Stimulated activated CD4-positive, alpha-beta T cell treated with anti-CD3 and anti-CD28 coated beads, Interleukin-2, amount 100 ng/mL, for 4 hours (primary cell): ENCODE measurements at regions not wholly inside any gene's neighbourhood (a gene's known extent, or its start where the extent isn't known, plus 50 kb on each side); places are given as distances from the start of the nearest gene placed in this dataset.

ENCODE experiments used
- DNase-seq: peaks from one replicate; pipeline ENCODE4 v3.0.0-alpha.2; 2020; ENCODE audit warnings: low read depth

GRCh38 chr10:91137822-91138221 is 82.6 kb upstream of the PCGF5 start:
- DNase-seq: no peak

DNA sequence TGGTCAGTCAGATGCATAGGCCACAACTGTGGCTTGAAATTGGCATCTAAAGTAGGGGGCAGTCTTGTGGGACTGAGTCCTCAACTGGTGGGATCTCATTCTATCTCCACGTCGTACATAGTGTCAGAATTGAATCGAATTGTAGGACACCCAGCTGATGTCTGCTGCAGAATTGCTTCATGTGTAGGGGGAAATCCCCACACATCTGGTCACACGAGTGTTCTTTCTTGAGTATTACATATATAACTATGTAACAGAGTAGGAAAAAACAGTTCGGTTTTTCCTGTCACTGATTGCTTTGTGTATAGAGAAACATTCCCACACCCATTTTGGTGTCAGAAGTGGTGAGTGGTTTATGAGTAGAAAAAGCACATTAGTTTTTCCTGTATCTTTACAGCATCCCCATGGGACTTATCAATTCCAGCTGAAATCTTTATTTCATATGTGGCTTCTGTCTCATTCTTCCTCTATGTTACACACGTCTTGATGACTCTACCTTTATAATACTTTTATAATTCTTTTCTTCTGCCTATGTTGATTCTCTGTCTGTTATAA is 79.4 kb upstream of the PCGF5 start:
- no peak for DNase-seq

GRCh38 chr10:91144961-91145360 is 75.5 kb upstream of the PCGF5 start:
- DNase-seq: no peak

DNA sequence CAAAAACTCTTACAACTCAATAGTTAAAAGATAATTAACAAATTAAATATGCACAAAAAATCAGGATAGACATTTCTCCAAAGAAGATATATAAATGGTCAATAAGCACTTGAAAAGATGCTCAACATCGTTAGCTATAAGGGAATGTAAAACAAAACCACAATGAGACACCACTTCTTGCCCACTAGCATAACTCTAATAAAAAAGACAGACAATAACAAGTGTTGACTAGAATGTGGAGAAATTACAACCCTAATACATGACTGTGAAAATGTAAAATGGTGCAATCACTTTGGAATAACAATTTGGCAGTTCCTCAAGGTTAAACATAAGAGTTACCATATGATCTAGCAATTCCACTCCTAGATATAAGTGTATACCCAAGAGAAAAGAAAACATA is 74.3 kb upstream of the PCGF5 start:
- no peak for DNase-seq

DNA sequence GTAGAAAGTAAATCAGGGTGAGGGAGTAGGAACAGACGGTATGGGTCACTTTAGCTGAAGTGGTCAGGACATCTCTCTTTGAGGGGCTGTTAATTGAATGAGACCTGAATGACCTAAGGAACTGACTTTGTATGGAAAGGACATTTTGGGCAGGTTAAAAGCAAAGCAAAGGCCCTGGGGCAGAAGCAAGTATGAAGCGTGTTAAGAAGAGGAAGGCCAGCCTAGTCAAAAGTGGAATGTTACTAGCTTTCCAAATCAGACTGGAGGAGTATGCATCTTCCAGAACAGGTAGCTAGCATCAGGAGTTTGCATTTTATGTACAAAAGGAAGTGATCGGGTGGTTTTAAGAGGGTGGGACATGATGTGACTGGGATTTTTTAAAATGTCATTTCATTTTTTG is 70.9 kb upstream of the PCGF5 start:
- DNase-seq: no peak

GRCh38 chr10:91150631-91151030 is 69.8 kb upstream of the PCGF5 start:
- no peak for DNase-seq

DNA sequence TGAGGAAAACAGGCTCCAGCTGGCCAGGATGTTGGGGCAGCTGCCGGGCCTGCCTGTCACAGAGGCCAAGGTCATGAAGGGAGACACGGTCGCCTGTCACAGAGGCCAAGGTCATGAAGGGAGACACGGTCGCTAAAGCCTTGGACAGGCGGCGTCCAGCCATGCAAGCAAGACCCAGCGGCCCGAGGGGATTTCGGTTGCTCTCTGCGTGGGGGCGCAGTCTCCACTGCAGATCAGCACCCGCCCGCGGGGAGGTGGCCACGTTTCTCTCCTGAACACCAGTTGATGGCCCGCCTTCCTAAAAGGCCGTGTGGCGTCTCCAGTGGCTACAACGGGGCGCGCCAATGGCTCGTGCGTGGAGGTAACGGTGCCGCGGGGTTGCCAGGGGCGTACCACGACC is 67.0 kb upstream of the PCGF5 start:
- no peak for DNase-seq

GRCh38 chr10:91154842-91155241 is 65.6 kb upstream of the PCGF5 start:
- no peak for DNase-seq

GRCh38 chr10:91156196-91156595 is 64.3 kb upstream of the PCGF5 start:
- no peak for DNase-seq

DNA sequence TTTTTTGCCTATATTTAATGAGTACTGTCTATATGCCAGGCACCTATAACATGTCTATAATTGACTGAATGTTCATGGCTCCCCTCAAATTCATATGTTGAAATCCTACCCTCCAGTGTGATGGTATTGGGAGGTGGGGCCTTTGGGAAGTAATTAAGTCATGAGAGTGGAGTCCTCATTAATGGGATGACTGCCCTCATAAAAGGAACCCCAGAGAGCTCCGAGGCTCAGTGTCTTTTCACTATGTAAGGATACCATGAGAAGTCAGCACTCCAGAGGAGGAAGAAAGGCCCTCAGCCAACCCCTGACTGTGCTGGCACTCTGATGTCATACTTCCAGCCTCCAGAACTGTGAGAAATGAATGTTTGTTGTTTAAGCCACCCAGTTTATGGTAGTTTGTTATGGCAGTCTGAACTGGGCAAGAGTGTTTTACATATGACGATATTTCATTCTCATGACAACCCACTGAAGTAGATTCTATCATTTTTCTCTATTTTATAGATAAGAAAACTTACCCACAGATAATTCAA is 61.1 kb upstream of the PCGF5 start:
- DNase-seq: no peak

GRCh38 chr10:91162050-91162494 is 58.4 kb upstream of the PCGF5 start:
- peak; percentile 8 for DNase-seq

GRCh38 chr10:91162495-91163268 is 57.8 kb upstream of the PCGF5 start:
- DNase-seq: peak; percentile 75

DNA sequence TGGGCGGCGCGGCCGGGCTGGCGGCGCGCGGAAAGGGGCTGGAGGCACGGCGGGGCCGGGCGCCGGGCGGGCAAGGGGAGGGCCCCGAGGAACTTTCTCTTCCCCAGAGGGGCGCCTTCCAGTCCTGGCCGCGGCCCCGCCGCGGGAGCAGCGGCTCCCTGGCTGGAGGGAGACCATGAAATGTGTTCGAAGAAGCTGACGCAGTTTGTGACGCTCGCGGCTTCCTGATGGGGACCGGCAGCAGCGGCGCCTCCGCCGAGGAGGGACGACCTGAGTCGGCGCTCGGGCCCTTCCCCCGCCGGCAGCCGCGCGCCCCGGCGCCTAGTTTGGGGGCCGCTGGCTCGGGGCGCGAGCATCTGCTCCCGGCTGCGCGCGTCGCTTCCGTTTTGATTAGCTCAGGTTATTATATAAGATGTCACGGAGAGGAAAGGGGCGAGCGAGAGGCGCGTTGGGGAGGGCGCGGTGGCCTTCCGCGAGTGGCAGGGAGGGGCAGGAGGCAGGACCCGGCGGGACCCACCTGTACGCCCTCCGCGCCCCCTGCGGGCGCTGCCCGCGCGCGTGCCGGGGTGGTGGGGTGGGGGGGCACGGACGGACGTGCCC is 57.1 kb upstream of the PCGF5 start:
- peak; percentile 55 for DNase-seq

DNA sequence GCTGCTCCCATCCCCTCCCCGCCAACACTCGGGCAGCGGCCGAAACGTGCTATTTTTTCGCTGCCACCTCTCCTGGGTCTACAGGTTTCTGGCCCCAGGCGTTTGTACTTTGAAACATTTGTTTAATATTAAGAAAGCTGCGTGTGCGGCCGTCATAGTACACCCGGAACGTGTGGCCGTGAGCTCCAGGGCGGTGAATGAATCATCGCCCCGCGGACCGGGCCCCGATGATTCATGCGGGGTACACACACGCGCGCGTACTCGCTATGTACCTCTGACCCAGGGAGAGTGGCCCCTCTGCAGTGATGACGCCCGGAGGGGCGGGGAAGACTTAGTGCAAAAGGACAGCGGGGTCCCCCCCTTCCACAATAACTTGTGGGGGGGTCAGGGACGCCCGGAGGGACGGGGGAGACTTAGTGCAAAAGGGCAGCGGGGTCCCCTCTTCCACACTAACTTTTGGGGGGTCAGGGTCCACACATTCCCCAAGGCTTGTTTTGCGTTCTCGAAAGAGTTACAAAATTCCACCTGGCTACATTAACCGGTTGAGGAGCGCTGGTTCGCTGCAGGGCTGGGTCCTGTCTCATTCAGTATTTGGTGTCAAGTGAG is 56.5 kb upstream of the PCGF5 start:
- DNase-seq: peak; percentile 67

DNA sequence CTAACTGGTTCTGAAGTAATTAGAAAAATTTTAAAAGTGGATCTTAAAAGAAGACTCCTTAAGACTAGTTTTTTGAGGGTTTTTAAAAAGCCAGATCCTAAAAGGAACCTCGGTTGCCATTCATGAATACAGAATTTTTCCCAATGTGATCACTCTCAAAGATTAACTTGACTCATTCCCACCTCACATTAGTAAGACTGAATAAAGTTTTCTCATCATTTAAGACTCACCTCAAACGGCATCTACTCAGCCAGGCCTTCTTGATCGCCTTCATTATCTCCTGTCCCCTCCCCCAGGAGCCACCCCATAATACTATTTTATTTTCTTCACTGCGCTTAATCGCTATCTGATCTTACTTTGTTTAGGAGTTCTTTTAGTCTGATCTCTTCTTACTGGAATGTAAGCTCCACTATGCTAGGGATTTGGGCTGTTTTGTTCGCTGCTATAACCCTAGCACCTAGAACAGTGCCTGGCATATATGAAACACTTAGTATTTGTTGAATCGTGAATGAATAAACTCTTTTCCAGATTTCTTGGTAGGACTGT is 55.9 kb upstream of the PCGF5 start:
- no peak for DNase-seq

DNA sequence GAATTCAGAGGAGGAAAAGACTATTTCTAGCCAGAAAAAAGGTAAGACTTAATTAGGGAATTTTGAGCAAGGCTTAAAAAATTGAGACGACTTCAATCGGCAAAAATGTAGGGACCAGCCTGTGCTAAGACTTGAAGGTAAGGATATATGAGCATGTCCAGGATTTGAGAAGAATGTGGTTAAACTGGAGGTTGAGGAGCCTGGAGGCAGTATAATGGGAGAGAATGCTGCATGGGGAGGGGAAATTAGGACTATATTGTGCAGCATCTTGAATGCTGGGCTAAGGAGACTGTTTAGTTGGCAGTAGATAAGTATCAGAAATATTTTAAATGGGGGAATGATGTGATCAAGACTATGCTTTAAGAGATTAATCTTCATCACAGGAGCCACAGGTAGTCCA is 53.1 kb upstream of the PCGF5 start:
- DNase-seq: no peak

- DNase-seq: no peak
These were observed 50.0 kb upstream of the PCGF5 start for GRCh38 chr10:91170418-91170817.
